ENCODE measurements at regions not wholly inside any gene's neighbourhood (a gene's known extent, or its start where the extent isn't known, plus 50 kb on each side); places are given as distances from the start of the nearest gene placed in this dataset.

DNA sequence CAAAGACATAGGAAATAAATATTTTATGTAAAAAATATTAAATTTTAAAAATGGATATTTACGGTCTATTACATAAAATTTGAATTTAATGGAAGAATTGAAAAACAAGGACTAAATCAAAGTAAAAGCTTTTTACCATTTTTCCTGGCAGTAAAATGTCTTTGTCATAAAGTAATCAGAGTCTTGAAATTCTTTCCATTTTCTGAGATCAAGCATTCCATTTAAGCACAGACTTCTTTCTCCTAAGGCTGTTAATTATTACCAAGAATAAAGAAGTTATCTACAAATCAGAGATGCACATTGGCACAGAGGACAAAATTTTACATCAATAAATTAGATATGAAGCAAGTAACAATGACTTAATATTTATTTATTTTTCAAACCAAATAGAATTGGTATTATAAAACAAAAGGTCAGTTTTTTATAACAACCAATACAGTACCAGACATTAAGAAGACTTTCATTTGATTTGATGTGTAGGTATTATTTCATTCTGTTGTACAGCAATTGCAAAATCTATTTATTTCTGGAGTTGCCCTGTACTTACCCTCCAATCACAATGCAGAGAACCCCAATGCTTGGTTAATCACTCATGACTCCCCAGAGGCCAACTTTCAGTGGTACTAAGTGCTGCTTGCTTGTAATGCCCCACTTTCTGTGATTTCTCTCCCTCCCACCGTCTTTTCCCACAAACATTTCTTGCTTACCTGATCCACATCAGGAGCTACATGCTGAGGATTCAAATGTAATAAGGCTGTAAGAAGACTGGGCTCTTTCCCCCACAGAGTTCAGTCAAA, 254.6 kb downstream of the GASK1B start:
- TF ChIP-seq POLR2AphosphoS5 (IDR thresholded peaks at IDR 0.05; ENCODE audit: low read depth) (no peak), JUNB (IDR thresholded peaks at IDR 0.05; ENCODE audit: unreplicated experiment) (no peak)
- TF ChIP-seq, protein P1, sequence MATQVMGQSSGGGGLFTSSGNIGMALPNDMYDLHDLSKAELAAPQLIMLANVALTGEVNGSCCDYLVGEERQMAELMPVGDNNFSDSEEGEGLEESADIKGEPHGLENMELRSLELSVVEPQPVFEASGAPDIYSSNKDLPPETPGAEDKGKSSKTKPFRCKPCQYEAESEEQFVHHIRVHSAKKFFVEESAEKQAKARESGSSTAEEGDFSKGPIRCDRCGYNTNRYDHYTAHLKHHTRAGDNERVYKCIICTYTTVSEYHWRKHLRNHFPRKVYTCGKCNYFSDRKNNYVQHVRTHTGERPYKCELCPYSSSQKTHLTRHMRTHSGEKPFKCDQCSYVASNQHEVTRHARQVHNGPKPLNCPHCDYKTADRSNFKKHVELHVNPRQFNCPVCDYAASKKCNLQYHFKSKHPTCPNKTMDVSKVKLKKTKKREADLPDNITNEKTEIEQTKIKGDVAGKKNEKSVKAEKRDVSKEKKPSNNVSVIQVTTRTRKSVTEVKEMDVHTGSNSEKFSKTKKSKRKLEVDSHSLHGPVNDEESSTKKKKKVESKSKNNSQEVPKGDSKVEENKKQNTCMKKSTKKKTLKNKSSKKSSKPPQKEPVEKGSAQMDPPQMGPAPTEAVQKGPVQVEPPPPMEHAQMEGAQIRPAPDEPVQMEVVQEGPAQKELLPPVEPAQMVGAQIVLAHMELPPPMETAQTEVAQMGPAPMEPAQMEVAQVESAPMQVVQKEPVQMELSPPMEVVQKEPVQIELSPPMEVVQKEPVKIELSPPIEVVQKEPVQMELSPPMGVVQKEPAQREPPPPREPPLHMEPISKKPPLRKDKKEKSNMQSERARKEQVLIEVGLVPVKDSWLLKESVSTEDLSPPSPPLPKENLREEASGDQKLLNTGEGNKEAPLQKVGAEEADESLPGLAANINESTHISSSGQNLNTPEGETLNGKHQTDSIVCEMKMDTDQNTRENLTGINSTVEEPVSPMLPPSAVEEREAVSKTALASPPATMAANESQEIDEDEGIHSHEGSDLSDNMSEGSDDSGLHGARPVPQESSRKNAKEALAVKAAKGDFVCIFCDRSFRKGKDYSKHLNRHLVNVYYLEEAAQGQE (IDR thresholded peaks at IDR 0.05; ENCODE audit: unreplicated experiment), result no peak
